UCSD-AML1 (cell line): ENCODE measurements at regions not wholly inside any gene's neighbourhood (a gene's known extent, or its start where the extent isn't known, plus 50 kb on each side); places are given as distances from the start of the nearest gene placed in this dataset.

ENCODE experiments used
- DNase-seq: peaks from one replicate; lab custom pipeline; 2025; ENCODE audit not compliant: unreplicated experiment; lab: John Stamatoyannopoulos, UW

GRCh38 chr13:74449811-74450524 is 315.8 kb upstream of the KLF12 start:
- DNase-seq = no peak

- DNase-seq = no peak
These were observed 310.8 kb upstream of the KLF12 start for GRCh38 chr13:74444864-74445479.

- DNase-seq = no peak
These were observed 310.0 kb upstream of the KLF12 start for GRCh38 chr13:74444161-74444571.

GRCh38 chr13:74443631-74444030 is 309.4 kb upstream of the KLF12 start:
- DNase-seq = no peak

- DNase-seq = no peak
These were observed 308.5 kb upstream of the KLF12 start for GRCh38 chr13:74442751-74443150.

- no peak for DNase-seq
These were observed 304.7 kb upstream of the KLF12 start for GRCh38 chr13:74438901-74439300.

GRCh38 chr13:74434782-74435181 is 300.6 kb upstream of the KLF12 start:
- no peak for DNase-seq

GRCh38 chr13:74424455-74424854 is 290.3 kb upstream of the KLF12 start:
- DNase-seq = no peak

GRCh38 chr13:74423434-74423833 is 289.2 kb upstream of the KLF12 start:
- no peak for DNase-seq

- no peak for DNase-seq
These were observed 280.3 kb upstream of the KLF12 start for GRCh38 chr13:74414458-74414857.

GRCh38 chr13:74413482-74413881 is 279.3 kb upstream of the KLF12 start:
- no peak for DNase-seq

- no peak for DNase-seq
These were observed 275.3 kb upstream of the KLF12 start for GRCh38 chr13:74409551-74409950.

- no peak for DNase-seq
These were observed 272.2 kb upstream of the KLF12 start for GRCh38 chr13:74406420-74406819.

- no peak for DNase-seq
These were observed 264.4 kb upstream of the KLF12 start for GRCh38 chr13:74398599-74398998.

- no peak for DNase-seq
These were observed 254.9 kb upstream of the KLF12 start for GRCh38 chr13:74389056-74389455.

- DNase-seq = no peak
These were observed 254.4 kb upstream of the KLF12 start for GRCh38 chr13:74388626-74389025.

GRCh38 chr13:74372511-74372910 is 238.3 kb upstream of the KLF12 start:
- no peak for DNase-seq

- DNase-seq = no peak
These were observed 233.0 kb upstream of the KLF12 start for GRCh38 chr13:74367193-74367592.

GRCh38 chr13:74361274-74361673 is 227.1 kb upstream of the KLF12 start:
- no peak for DNase-seq

- no peak for DNase-seq
These were observed 212.8 kb upstream of the KLF12 start for GRCh38 chr13:74346960-74347359.

GRCh38 chr13:74338341-74338740 is 204.1 kb upstream of the KLF12 start:
- no peak for DNase-seq

GRCh38 chr13:74336546-74336945 is 202.3 kb upstream of the KLF12 start:
- DNase-seq = no peak

GRCh38 chr13:74335370-74335769 is 201.2 kb upstream of the KLF12 start:
- DNase-seq = no peak
